Left ventricle myocardium inferior (tissue), 1 donor: ENCODE measurements at regions not wholly inside any gene's neighbourhood (a gene's known extent, or its start where the extent isn't known, plus 50 kb on each side); places are given as distances from the start of the nearest gene placed in this dataset.

ENCODE experiments used
- DNase-seq: peaks from one replicate; pipeline ENCODE4 v3.0.0-alpha.2; 2020
- H3K27ac ChIP-seq: fragments of 200-600 bp; replicated peaks from 2 replicates; pipeline ENCODE4 v1.8.0; 2021
- H3K27me3 ChIP-seq: fragments of 200-600 bp; 2 replicates; pipeline ENCODE4 v1.8.0; 2021; ENCODE audit warnings: low read depth
- H3K36me3 ChIP-seq: fragments of 200-600 bp; 2 replicates; pipeline ENCODE4 v1.8.0; 2021
- H3K4me1 ChIP-seq: fragments of 200-600 bp; 2 replicates; pipeline ENCODE4 v1.8.0; 2021
- H3K4me3 ChIP-seq: fragments of 200-600 bp; 2 replicates; pipeline ENCODE4 v1.8.0; 2021; ENCODE audit warnings: mild to moderate bottlenecking, moderate library complexity
- H3K9me3 ChIP-seq: fragments of 200-600 bp; replicated peaks from 2 replicates; pipeline ENCODE4 v1.8.0; 2021
- CTCF ChIP-seq: fragments of 200-600 bp; IDR thresholded peaks from 2 replicates; pipeline ENCODE4 v1.8.0; 2021; ENCODE audit warnings: antibody characterized with exemption, mild to moderate bottlenecking, borderline replicate concordance
- intact Hi-C: fragments of 100-400 bp; cut with micrococcal nuclease; formaldehyde crosslinking; loops from one replicate; pipeline ENCODE4 v1.11.0; 2022
- donor health status: DM: no; HTN: yes; CAD: no; lungs with severe emphysema.

DNA sequence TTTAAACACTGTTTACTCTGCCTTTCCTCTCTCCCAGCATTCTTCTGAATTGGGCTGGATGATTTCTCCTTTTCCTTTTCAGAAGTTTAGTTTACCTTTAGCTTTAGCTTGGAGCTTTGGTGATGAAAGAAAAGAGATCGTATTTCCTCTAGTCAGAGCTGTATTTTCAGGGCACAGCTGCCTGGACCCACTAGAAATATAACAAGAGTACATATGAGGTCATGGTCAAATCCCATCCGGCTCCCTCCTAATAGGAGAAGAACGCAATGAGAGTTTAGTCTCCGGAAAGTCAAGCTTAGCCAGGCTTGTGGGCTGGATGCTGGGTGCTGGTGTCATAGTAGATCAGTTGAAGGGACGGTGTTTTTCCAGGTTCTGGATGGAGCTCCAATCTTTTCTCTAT lies 177.1 kb upstream of the PFN2 start:
- H3K9me3 ChIP-seq: no peaks in the 10 kb centered on the region
- H3K4me3 ChIP-seq: no peak overlapping the region
- H3K36me3 ChIP-seq: no peaks in the 10 kb centered on the region
- no peak for TF ChIP-seq CTCF
- no peak for DNase-seq
- no peaks in the 10 kb centered on the region for H3K27me3 ChIP-seq
- peaks cover 29% of the 10 kb centered on the region for H3K4me1 ChIP-seq
- H3K27ac ChIP-seq: no peak overlapping the region
- intact Hi-C loops: no loop called here

DNA sequence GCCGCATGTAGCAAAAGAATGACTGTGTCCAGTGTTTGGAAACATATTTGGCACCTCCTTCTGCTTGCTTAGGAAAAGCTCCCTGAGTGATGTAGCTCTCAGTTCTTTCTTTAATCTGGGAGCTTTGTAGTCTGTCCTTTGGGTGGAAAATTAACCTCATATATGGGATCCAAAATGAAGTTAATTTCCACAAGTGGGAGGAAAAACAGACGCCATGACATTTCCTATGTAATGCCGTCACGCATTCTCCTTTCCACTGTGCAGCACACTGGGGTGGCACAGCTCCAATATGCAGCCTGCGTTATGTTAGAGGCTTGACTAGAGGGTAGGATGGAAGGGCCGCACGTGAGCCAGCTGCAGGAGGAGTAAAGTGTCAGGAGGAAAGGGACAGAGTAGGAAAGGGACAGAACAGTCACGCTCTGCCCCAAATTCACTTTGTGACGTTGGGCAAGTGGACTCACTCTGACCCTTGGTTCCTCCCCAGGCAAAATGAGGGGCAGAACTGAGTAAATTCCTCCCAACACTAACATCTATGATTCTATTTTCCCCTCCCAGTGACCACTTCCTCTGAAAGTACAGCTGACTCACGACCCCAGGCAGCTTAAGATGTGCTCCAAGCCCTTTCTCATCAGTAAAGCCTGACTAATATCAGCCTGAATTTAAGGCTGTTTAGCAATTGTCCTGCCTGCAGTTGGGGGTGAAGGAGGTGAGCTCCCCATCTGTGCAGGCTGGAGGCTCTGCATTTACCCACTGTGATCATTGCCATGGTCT lies 176.5 kb upstream of the PFN2 start:
- Histone ChIP-seq H3K4me3 (no peak overlapping the region), H3K9me3 (no peaks in the 10 kb centered on the region), H3K27me3 (no peaks in the 10 kb centered on the region), H3K27ac (no peak overlapping the region), H3K4me1 (peaks cover 29% of the 10 kb centered on the region), H3K36me3 (no peaks in the 10 kb centered on the region)
- DNase-seq: no peak
- intact Hi-C loops: no loop called here
- TF ChIP-seq CTCF: no peak

- no peak for DNase-seq
- no peak for TF ChIP-seq CTCF
- H3K9me3 ChIP-seq: no peaks in the 10 kb centered on the region
- no peaks in the 10 kb centered on the region for H3K27me3 ChIP-seq
- intact Hi-C loops: no loop called here
- H3K4me3 ChIP-seq: no peak overlapping the region
- H3K4me1 ChIP-seq: peaks cover 25% of the 10 kb centered on the region
- H3K27ac ChIP-seq: no peak overlapping the region
- H3K36me3 ChIP-seq: no peaks in the 10 kb centered on the region
Measured at GRCh38 chr3:150145659-150146058, 175.0 kb upstream of the PFN2 start.

GRCh38 chr3:150144191-150144708 lies 173.6 kb upstream of the PFN2 start:
- no peak for TF ChIP-seq CTCF
- intact Hi-C loops: no loop called here
- H3K36me3 ChIP-seq: no peaks in the 10 kb centered on the region
- no peak overlapping the region for H3K4me3 ChIP-seq
- DNase-seq: no peak
- H3K4me1 ChIP-seq: peaks cover 14% of the 10 kb centered on the region
- no peaks in the 10 kb centered on the region for H3K27me3 ChIP-seq
- no peak overlapping the region for H3K27ac ChIP-seq
- H3K9me3 ChIP-seq: no peaks in the 10 kb centered on the region

- H3K4me3 ChIP-seq: no peak overlapping the region
- H3K4me1 ChIP-seq: peaks cover 4% of the 10 kb centered on the region
- no peaks in the 10 kb centered on the region for H3K36me3 ChIP-seq
- no peak for TF ChIP-seq CTCF
- intact Hi-C loops: no loop called here
- no peak overlapping the region for H3K27ac ChIP-seq
- no peaks in the 10 kb centered on the region for H3K9me3 ChIP-seq
- DNase-seq: no peak
- H3K27me3 ChIP-seq: no peaks in the 10 kb centered on the region
Measured at GRCh38 chr3:150142936-150143335, 172.2 kb upstream of the PFN2 start.
